NCI-H1092 (cell line): ENCODE measurements at regions not wholly inside any gene's neighbourhood (a gene's known extent, or its start where the extent isn't known, plus 50 kb on each side); places are given as distances from the start of the nearest gene placed in this dataset.

Source experiments
- DNase-seq: peaks from one replicate; lab custom pipeline; 2025; lab: John Stamatoyannopoulos, UW

- DNase-seq: no peak
These were observed 253.9 kb downstream of the SEC14L1 start for GRCh38 chr17:77394540-77395295.

DNA sequence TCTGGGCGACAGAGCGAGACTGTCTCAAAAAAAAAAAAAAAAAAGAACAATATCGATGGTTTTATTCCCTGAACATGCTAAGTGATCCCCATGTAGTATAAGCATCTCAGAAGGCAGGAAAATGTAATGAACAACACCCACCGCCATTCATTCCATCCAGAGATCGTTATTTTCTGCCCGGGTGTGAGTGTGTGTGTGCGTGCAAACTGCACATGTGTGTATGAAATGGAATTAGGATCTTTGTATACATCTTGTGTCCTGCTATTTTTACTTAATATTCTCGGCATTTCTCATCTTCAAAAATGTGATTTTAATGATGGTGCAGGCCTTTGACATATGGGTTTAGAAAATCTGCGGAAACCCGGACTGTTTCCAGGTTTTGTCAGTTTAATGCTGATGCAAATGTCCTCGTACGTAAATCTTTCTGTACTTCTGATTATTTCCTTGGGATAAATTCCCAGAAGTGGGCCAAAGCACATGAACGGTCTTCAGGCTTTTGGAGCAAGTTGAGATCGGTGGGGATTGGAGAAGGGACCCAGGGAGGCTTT lies 254.8 kb downstream of the SEC14L1 start:
- no peak for DNase-seq

DNA sequence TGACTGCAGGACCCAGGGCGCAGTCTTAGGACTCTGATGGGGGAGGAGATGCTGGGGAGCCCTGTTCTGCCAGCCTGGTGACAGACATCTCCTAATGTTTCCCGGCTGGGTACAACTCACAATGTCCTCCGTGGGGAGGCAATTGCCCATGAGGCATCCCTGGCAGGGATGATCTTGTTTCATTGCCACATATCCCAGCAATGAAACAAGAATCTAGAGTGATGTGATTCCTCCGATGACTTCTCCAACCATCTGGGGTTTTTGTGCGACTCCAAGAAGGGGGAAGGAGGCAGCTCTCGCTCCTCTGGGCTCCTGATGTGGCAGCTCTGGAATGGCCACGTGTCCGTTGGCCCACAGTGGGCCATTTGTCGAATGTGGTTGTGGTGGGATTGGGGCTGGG lies 255.8 kb downstream of the SEC14L1 start:
- no peak for DNase-seq

- DNase-seq: no peak
These were observed 257.5 kb downstream of the SEC14L1 start for GRCh38 chr17:77398274-77398673.

- no peak for DNase-seq
These were observed 258.7 kb downstream of the SEC14L1 start for GRCh38 chr17:77399319-77399957.

DNA sequence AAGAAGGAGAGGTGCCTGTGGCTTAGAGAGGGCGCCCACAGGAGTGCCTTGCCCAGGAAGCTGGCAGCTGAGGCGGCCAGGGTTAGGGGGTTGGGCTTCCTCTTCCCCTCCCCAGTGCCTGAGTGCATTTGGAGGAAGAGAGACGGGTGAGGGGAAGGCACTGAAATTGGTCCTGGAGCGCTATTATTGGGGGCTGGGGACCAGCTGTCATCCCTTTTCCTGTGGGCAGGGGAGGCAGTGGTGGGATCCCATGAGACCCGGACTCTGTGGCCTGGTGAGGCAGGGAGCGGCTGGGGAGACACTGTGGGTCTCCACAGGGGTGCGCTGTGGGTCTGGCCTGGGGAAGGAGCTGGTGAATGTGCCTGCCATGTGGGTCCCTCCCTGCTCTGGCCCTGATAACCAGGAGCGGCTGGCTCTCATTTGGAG lies 259.7 kb downstream of the SEC14L1 start:
- no peak for DNase-seq

GRCh38 chr17:77402159-77402731 lies 261.5 kb downstream of the SEC14L1 start:
- DNase-seq: no peak

DNA sequence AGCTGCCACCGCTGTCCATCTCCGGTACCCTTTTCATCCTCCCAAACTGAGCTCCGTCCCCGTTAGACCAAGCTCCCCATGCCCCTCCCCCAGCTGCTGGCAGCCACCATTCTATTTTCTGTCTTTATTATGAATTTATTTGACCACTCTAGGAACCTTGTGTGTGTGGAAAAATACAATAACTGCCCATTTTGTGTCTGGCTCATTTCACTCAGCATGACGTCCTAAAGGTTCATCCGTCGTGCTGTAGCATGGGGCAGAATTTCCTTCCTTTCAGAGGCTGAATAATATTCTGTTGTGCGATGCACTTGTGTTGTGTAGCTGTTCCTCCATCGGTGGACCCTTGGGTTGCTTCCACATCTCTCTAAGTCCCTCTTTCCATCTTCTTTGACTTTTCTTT lies 263.1 kb downstream of the SEC14L1 start:
- no peak for DNase-seq

DNA sequence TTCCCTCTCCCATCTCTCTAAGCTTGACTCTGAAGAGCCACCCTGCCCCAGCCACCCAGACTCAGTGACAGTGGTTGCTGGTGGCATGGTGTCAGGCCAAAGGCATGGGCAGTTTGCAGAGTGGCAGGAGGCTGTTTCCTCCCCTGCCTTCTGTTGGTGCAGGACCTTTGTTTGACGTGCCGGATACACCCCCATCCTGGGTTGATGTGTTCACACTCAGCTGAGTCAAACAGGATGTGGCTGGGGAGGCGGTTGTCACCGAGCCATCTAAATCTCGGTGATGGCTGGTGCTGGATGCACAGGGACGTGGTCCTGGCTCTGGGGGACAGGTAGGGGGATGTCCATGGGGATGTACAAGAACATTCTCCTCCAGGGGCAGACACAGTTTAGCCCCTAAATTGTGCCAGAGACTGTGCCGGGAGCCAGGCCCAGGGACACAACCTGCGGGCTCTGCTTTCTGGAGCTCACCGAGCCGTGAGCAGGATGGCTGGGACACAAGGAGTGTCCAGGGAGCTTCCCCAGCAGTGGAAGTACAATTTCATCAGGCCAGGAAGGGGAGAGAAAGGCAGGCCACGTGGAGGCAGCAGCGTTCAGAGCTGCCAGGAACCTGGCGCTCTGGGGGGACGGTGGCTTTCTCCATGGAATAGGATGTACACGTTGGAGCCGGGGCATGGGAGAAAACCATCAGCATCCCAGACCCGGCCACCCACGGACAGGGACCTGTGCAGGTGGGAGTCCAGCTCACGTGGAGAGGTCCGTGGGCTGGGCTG lies 264.2 kb downstream of the SEC14L1 start:
- no peak for DNase-seq

DNA sequence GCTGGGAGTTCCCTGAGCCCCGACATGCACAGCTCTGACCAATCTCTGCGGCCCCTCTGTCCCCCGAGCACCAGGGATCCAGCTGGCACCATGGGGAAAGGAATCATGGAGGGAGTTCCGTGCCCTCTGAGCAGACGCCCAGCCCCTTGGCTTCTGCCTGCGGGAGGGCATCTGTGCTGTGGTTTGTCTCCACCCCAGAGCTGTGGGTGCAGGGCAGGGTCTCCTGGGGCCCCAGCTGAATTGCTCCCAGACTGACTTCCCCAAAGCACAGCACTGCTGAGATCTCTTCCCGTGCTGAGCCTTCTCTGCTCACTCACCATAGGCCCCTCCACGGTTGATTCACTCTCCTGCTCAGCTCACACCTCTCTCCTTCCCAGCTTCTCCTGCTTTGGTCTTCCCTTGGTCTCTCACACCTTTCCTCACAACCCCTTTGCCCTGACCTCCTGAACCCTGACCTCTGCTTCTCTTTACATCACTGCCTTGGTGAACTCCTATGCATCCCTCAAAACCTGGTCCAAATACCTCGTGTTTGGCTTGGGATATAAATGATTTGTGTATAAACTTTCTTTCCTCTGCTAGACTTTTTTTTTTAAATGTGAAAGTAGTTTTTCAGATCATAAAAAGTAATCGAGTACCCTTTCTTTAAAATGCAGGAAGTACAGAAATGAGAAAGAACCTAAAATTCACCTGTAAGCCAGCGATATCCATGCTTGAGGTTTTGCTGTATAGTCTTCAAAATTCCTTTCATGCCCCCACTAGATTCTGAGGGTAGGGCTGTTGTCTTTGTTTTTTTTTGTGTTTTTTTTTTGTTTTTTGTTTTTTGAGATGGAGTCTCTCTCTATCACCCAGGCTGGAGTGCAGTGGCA lies 265.3 kb downstream of the SEC14L1 start:
- no peak for DNase-seq

DNA sequence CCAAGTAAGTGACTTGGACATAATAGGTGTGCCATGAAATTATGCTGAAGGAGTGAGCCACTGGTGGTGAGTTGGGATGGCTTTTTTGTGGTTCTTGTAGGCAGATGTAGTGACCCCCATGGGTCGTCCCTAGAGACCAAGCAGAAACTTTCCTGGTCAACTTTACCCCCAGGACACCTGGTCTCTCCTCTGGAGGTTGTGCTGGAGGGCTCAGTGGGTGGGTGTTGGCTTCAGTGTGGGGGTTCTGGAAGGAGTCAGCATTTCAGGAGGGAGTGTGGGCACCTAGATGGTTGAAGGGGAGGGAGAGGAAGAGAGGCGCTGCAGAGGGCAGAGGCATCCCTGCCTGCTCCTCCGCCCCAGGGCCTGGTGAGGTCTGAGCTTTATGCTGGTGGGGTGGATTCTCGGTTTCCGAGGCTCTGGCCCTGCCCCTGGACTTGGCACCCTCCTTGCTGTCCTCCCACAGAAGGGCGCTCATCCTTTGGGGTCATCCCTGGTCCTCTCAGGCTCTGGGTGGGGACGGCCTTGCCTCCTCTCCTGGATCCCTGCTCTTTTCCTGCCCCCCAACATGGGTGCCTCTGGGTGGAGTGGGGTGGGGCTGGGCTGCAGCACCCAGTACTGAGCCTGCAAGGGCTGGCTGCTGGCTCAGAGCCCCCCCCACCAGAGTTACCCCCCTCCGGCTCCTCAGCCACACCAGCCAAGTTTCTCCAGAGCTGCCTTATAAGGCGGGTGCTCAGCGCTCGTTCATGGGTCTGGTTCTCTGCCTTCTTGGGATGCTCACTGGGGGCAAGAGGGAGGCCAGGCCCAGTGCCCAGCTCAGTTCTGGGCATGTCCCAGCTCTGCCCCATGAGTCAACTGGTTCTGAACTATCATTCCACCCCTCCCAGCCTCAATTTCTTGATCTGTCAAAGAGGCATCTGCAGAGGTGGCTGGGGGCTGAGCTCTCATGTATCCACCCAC lies 266.8 kb downstream of the SEC14L1 start:
- no peak for DNase-seq

- DNase-seq: no peak
These were observed 267.5 kb downstream of the SEC14L1 start for GRCh38 chr17:77408284-77408683.

- no peak for DNase-seq
These were observed 268.8 kb downstream of the SEC14L1 start for GRCh38 chr17:77409282-77410161.

DNA sequence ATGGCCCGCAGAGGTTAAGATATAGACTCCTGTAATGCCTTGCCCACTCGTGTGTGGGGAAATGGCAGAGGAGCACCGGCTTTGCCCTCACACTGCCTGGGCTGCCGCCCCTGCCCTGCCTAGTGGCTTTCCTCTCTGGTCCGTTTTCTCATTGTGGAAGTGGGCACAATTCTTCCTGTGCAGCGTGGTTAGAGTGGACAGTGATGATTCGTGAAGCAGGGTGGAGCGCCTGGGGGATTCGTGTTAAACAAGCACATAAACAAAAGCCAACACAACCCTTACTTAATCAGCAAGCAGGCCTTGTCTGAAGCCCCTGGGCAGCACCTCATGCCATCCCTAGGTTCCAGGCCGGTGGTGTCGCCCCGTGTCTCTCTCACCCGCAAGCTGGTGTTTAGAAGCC lies 269.7 kb downstream of the SEC14L1 start:
- DNase-seq: no peak

GRCh38 chr17:77414811-77415400 lies 274.1 kb downstream of the SEC14L1 start:
- no peak for DNase-seq

- DNase-seq: no peak
These were observed 275.4 kb downstream of the SEC14L1 start for GRCh38 chr17:77416105-77416713.

- DNase-seq: no peak
These were observed 276.8 kb downstream of the SEC14L1 start for GRCh38 chr17:77417575-77417974.

DNA sequence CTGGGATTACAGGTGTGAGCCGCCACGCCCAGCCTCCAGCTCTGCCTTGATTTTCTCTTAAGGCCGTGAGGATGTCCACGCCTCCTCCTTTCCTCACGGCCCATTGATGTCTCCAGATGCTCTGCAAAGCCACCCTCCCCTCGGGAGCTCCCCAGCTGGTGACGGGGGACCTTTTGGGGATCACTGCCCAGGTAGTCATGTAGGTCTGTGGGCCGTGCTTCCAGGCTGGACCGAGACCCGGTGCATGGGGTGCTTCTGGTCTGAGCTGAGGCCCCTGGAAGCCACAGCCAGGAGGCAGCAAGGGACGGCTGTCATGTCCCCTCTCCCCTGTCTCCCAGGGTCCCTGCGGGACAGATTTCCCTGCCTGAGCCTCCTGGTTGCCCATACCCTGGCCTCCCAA lies 277.8 kb downstream of the SEC14L1 start:
- DNase-seq: no peak
